ENCODE measurements at regions not wholly inside any gene's neighbourhood (a gene's known extent, or its start where the extent isn't known, plus 50 kb on each side); places are given as distances from the start of the nearest gene placed in this dataset.

DNA sequence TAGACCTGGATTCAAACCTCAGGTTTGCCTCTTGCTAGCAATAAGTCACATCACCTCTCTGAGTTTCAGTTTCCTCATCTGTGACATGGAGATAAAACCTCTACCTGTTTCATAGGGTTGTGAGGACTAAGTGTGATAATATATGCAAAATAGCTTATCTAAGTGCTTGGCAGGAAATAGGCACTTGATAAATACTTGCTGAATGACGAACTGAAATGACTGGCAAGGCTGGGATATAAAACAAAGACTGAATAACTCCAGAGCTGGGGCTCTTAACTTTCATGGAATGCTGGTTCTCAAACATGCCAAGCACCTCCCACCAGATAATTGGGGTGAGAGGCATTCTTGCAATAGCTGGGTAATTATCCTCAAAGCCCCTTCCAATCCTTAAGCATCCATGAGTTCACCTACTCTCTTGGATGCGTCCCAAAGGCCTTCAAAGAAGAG, 87.6 kb downstream of the ADRB2 start:
- TF ChIP-seq, protein P1, sequence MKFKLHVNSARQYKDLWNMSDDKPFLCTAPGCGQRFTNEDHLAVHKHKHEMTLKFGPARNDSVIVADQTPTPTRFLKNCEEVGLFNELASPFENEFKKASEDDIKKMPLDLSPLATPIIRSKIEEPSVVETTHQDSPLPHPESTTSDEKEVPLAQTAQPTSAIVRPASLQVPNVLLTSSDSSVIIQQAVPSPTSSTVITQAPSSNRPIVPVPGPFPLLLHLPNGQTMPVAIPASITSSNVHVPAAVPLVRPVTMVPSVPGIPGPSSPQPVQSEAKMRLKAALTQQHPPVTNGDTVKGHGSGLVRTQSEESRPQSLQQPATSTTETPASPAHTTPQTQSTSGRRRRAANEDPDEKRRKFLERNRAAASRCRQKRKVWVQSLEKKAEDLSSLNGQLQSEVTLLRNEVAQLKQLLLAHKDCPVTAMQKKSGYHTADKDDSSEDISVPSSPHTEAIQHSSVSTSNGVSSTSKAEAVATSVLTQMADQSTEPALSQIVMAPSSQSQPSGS (IDR thresholded peaks at IDR 0.05; ENCODE audit: low read length) = no peak
- TF ChIP-seq, protein P2, sequence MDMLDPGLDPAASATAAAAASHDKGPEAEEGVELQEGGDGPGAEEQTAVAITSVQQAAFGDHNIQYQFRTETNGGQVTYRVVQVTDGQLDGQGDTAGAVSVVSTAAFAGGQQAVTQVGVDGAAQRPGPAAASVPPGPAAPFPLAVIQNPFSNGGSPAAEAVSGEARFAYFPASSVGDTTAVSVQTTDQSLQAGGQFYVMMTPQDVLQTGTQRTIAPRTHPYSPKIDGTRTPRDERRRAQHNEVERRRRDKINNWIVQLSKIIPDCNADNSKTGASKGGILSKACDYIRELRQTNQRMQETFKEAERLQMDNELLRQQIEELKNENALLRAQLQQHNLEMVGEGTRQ (IDR thresholded peaks at IDR 0.05; ENCODE audit: low read length) = no peak
- no peak for TF ChIP-seq TAF1 (IDR thresholded peaks at IDR 0.05; ENCODE audit: low read depth, low read length)
- TF ChIP-seq EP300 (IDR thresholded peaks at IDR 0.05; ENCODE audit: borderline replicate concordance in 1 of 2, low read depth in 2 of 2, low read length in 2 of 2) = no peak
- TF ChIP-seq, protein P3, sequence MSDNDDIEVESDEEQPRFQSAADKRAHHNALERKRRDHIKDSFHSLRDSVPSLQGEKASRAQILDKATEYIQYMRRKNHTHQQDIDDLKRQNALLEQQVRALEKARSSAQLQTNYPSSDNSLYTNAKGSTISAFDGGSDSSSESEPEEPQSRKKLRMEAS (IDR thresholded peaks at IDR 0.05) = no peak
- TF ChIP-seq POLR2A (IDR thresholded peaks at IDR 0.05; ENCODE audit: control extremely low read depth in 1 of 2, low read depth in 2 of 2, low read length in 2 of 2) = no peak

Measured in H1 (cell line).